Gastroesophageal sphincter (tissue), 4 donors: ENCODE measurements at regions not wholly inside any gene's neighbourhood (a gene's known extent, or its start where the extent isn't known, plus 50 kb on each side); places are given as distances from the start of the nearest gene placed in this dataset.

Experiments
- ATAC-seq: fragments of 150-250 bp; one replicate; pipeline ENCODE4 v1.9.1; 2016; ENCODE audit warnings: mild to moderate bottlenecking, moderate library complexity
- H3K27ac ChIP-seq, 4 donors: fragments of 200-600 bp; sonication (generic) in 3 of 4; 1 replicate in 3 of 4; 2 replicates in 1 of 4; pipeline ENCODE4 v1.5.1; 2016 to 2019
- H3K27me3 ChIP-seq: fragments of 200-600 bp; sonication (generic); one replicate; pipeline ENCODE4 v1.5.1; 2019
- H3K36me3 ChIP-seq, 2 donors: fragments of 200-600 bp; sonication (generic); one replicate each; pipeline ENCODE4 v1.5.1; 2019; ENCODE audit warnings: control low read depth in 1 of 2
- H3K4me1 ChIP-seq, 3 donors: fragments of 200-600 bp; sonication (generic); 1 replicate in 2 of 3; 2 replicates in 1 of 3; pipeline ENCODE4 v1.5.1; 2016 to 2019; ENCODE audit warnings: control low read depth in 2 of 3
- H3K4me3 ChIP-seq, 2 donors: fragments of 200-600 bp; sonication (generic); one replicate each; pipeline ENCODE4 v1.5.1; 2019; ENCODE audit warnings: mild to moderate bottlenecking in 1 of 2, moderate library complexity in 1 of 2
- H3K9me3 ChIP-seq, 3 donors: fragments of 200-600 bp; sonication (generic); one replicate each; pipeline ENCODE4 v1.5.1; 2017 to 2019; ENCODE audit warnings: control low read depth in 2 of 3
- EP300 ChIP-seq: sonication (generic); formaldehyde crosslinking; IDR thresholded peaks from one replicate; pipeline ENCODE4 v1.6.1; 2017; ENCODE audit warnings: antibody characterized with exemption, mild to moderate bottlenecking
- POLR2A ChIP-seq, 2 donors: fragments of 450-650 bp; IDR thresholded peaks; one replicate each; pipeline ENCODE4 v1.6.1; 2017; ENCODE audit warnings: antibody characterized with exemption in 2 of 2, mild to moderate bottlenecking in 2 of 2, moderate library complexity in 1 of 2
- POLR2AphosphoS5 ChIP-seq: sonication (generic); formaldehyde crosslinking; IDR thresholded peaks from one replicate; pipeline ENCODE4 v1.6.1; 2017; ENCODE audit warnings: antibody characterized with exemption
- WGBS, 2 donors: methylation state at CpG; one replicate each; pipeline ENCODE4 v1.1.5; 2018; ENCODE audit warnings: low coverage in 1 of 2; 5-methylcytosine and 5-hydroxymethylcytosine counted together
- TF ChIP-seq, protein P1 (sequence below), 4 experiments: fragments of 200-600 bp in 2 of 4; fragments of 450-650 bp in 2 of 4; sonication (generic) in 1 of 4; IDR thresholded peaks; one replicate each; pipeline ENCODE4 v1.5.1; 2017 to 2019; ENCODE audit warnings: antibody characterized with exemption in 4 of 4, mild to moderate bottlenecking in 2 of 4, moderate library complexity in 2 of 4

DNA sequence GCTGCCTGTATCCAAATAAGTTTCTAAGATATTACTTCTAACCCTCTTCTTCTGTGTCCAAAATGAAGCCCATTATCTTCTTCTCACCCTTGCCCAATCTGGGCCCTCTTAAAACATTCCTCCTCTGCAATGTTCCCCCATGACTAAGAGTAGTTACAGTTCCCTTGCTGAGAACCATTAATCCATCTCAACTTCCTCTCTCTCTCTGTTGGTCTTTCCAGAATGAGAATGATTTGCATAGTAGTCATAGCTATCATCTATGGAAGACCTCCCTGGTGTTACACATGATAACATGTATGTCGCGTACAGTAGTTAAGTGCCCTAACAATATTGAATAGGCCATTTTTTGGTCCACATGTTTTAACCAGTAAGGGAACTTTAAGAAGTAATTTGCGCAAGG, 177.9 kb downstream of the ANXA2 start:
- ATAC-seq = no peak
- Histone ChIP-seq H3K9me3 (no peaks in the 10 kb centered on the region), H3K27me3 (no peaks in the 10 kb centered on the region), H3K4me3 (no peak overlapping the region), H3K27ac (no peak overlapping the region), H3K36me3 (no peaks in the 10 kb centered on the region), H3K4me1 (no peaks in the 10 kb centered on the region)
- WGBS, 2 donors = 92 to 97% methylated on average over 3 of the region's 3 CpGs
- no peak for TF ChIP-seq POLR2AphosphoS5
- TF ChIP-seq, protein P1, sequence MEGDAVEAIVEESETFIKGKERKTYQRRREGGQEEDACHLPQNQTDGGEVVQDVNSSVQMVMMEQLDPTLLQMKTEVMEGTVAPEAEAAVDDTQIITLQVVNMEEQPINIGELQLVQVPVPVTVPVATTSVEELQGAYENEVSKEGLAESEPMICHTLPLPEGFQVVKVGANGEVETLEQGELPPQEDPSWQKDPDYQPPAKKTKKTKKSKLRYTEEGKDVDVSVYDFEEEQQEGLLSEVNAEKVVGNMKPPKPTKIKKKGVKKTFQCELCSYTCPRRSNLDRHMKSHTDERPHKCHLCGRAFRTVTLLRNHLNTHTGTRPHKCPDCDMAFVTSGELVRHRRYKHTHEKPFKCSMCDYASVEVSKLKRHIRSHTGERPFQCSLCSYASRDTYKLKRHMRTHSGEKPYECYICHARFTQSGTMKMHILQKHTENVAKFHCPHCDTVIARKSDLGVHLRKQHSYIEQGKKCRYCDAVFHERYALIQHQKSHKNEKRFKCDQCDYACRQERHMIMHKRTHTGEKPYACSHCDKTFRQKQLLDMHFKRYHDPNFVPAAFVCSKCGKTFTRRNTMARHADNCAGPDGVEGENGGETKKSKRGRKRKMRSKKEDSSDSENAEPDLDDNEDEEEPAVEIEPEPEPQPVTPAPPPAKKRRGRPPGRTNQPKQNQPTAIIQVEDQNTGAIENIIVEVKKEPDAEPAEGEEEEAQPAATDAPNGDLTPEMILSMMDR (IDR thresholded peaks at IDR 0.05) = no peak
- TF ChIP-seq POLR2A (IDR thresholded peaks at IDR 0.05) = no peak
- TF ChIP-seq EP300 = no peak

DNA sequence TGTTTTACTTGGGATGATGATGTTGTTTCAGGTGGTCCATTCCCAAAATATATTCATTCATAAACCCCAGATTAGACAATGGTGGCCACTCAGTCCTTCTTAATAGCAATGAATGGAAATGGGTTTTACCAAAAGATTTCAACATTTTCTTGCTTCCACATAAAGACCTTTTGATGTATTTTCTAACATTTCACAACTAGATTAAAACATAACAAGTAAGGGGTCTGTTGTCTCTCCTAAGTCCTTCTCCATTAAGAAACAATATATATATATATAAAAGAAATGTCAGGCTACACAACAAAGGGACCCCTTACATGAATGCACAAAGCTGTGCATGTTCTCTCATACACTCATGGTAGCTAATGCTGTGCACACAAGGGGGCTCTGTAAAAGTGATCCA, 176.4 kb downstream of the ANXA2 start:
- Histone ChIP-seq H3K9me3 (no peaks in the 10 kb centered on the region), H3K36me3 (no peaks in the 10 kb centered on the region), H3K27ac (no peak overlapping the region), H3K4me3 (no peak overlapping the region), H3K4me1 (no peaks in the 10 kb centered on the region), H3K27me3 (no peaks in the 10 kb centered on the region)
- ATAC-seq = no peak
- TF ChIP-seq EP300 = no peak
- TF ChIP-seq POLR2A (IDR thresholded peaks at IDR 0.05) = no peak
- TF ChIP-seq POLR2AphosphoS5 = no peak
- TF ChIP-seq, protein P1 (IDR thresholded peaks at IDR 0.05) = no peak

DNA sequence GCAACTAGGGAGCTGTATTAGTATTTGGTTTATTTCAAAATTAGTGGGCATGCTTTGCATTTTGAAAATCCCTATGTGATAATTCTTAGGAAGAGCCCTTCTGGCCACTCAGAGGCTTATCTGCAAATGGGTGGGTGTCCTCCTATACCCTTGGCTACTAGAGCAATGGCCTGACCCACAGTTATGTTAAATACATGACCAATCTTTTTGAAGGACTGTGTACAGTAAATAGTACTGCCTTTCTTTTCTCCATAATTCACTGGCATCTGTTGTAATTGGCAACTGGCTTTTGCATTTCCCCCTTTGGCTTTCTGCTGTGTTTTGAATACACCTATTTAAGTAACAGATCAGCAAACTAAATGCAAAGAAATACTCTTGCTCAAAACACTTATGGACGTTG, 175.4 kb downstream of the ANXA2 start:
- TF ChIP-seq POLR2A (IDR thresholded peaks at IDR 0.05) = no peak
- no peak for TF ChIP-seq POLR2AphosphoS5
- Histone ChIP-seq H3K9me3 (no peaks in the 10 kb centered on the region), H3K27ac (no peak overlapping the region), H3K36me3 (no peaks in the 10 kb centered on the region), H3K4me3 (no peak overlapping the region), H3K27me3 (peaks cover 6% of the 10 kb centered on the region), H3K4me1 (no peaks in the 10 kb centered on the region)
- 69 to 80% methylated on average over 1 of the region's 1 CpG for WGBS, 2 donors
- ATAC-seq = no peak

DNA sequence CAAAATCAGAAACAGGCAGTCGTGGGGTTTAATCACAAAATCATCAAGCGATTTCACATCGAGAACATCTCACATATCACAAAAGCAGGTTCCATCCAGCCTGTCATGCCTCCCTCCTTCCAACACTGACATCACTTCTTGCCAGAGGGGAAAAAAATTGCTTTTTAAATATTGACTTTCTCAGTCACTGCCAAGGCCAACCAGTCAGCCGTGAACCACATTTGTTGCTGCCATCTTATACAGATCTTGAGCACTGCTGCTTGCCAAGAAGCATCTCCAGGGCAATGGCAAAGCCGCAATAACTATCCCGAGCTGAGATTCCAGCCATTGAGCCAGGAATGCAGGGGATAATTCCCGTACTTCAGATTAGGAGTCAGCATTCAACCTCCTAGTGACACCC, 174.6 kb downstream of the ANXA2 start:
- H3K27ac ChIP-seq = no peak overlapping the region
- no peak overlapping the region for H3K4me3 ChIP-seq
- ATAC-seq = no peak
- no peaks in the 10 kb centered on the region for H3K4me1 ChIP-seq
- no peaks in the 10 kb centered on the region for H3K9me3 ChIP-seq
- peaks cover 8% of the 10 kb centered on the region for H3K27me3 ChIP-seq
- no peaks in the 10 kb centered on the region for H3K36me3 ChIP-seq
- 51 to 72% methylated on average over 4 to 7 of the region's 7 CpGs for WGBS, 2 donors
- TF ChIP-seq EP300 (no peak), POLR2AphosphoS5 (no peak), POLR2A (IDR thresholded peaks at IDR 0.05) (no peak)
- TF ChIP-seq, protein P1 (IDR thresholded peaks at IDR 0.05) = no peak

DNA sequence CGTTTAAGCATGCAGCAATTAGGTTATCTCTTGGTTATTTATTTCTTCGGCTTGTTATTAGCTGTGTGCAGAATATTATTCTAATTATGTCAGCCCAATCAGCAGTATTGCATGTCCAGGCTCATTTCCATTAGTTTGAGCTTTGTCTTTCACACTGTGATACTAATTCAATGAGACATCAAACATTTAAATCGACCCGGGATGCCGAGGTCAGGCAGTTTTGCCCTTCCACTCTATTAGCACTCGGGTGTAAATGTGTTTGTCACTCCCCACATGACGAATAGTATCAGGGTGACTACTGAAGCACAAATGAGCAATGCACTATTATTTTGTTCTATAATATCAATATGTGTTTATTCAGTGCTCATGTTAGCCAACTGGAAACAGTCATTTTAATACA, 170.9 kb downstream of the ANXA2 start:
- no peak overlapping the region for H3K27ac ChIP-seq
- H3K9me3 ChIP-seq = no peaks in the 10 kb centered on the region
- no peak for TF ChIP-seq EP300
- no peak for TF ChIP-seq POLR2AphosphoS5
- TF ChIP-seq, protein P1 (IDR thresholded peaks at IDR 0.05) = no peak
- no peak for TF ChIP-seq POLR2A (IDR thresholded peaks at IDR 0.05)
- H3K4me3 ChIP-seq = no peak overlapping the region
- peaks cover 17% of the 10 kb centered on the region for H3K27me3 ChIP-seq
- no peak for ATAC-seq
- 36 to 39% methylated on average over 7 of the region's 7 CpGs for WGBS, 2 donors
- H3K4me1 ChIP-seq = no peaks in the 10 kb centered on the region
- no peaks in the 10 kb centered on the region for H3K36me3 ChIP-seq

DNA sequence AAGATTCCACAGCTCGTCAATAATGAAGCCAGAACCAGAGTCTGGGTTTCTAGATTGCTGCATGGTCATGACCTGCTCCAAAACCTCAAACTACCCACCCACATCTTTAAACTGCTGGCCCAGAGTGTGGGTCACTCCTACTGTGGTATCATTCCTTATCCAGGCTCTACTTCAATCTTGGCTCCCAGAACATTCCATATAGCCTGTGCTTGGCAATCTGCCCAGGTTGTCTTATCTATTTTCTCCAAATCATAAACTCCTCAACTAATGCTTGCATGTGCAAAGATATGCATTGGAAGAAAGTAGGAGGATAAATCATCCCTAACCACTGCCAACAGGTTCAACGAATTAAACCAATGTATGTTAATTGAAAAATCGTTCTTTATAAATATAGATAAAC, 169.7 kb downstream of the ANXA2 start:
- Histone ChIP-seq H3K4me1 (no peaks in the 10 kb centered on the region), H3K36me3 (no peaks in the 10 kb centered on the region), H3K4me3 (no peak overlapping the region), H3K27me3 (peaks cover 17% of the 10 kb centered on the region), H3K9me3 (no peaks in the 10 kb centered on the region), H3K27ac (no peak overlapping the region)
- TF ChIP-seq POLR2A (IDR thresholded peaks at IDR 0.05) (no peak), POLR2AphosphoS5 (no peak), EP300 (no peak)
- TF ChIP-seq, protein P1 (IDR thresholded peaks at IDR 0.05) = no peak
- ATAC-seq = no peak
- 36 to 48% methylated on average over 3 of the region's 3 CpGs for WGBS, 2 donors
